ENCODE measurements at regions not wholly inside any gene's neighbourhood (a gene's known extent, or its start where the extent isn't known, plus 50 kb on each side); places are given as distances from the start of the nearest gene placed in this dataset.

- Histone ChIP-seq H3K36me3 (ENCODE audit: insufficient read depth, low read length, poor library complexity, severe bottlenecking) (no peaks in the 10 kb centered on the region), H3K9me3 (ENCODE audit: low read depth, low read length, poor library complexity, severe bottlenecking) (no peaks in the 10 kb centered on the region), H3K4me3 (ENCODE audit: low read depth, low read length, poor library complexity, severe bottlenecking) (no peak overlapping the region), H3K27me3 (replicated peaks; ENCODE audit: insufficient read depth, low read depth, low read length, poor library complexity) (no peaks in the 10 kb centered on the region), H3K27ac (ENCODE audit: low read depth, low read length, poor library complexity, severe bottlenecking) (no peak overlapping the region), H3K4me1 (ENCODE audit: insufficient read depth, low read length, poor library complexity, severe bottlenecking) (no peaks in the 10 kb centered on the region)
- no peak for DNase-seq (ENCODE audit: low spot score)
- CTCF ChIA-PET = no interaction called here
- intact Hi-C loops (cut with micrococcal nuclease; ENCODE audit: unreplicated experiment) = no loop called here
- no peak for TF ChIP-seq CTCF (conservative IDR thresholded peaks at IDR 0.05; ENCODE audit: low read depth, low read length)
- no peak for TF ChIP-seq EZH2 (IDR thresholded peaks at IDR 0.05; ENCODE audit: borderline replicate concordance, low read depth, low read length, poor library complexity, severe bottlenecking)
- BruUV-seq (replicated peaks) = no TSS peak
- POLR2A ChIA-PET (ENCODE audit: low non-redundant PET) = no interaction called here
Measured at GRCh38 chr10:80787952-80788351, 250.2 kb downstream of the SH2D4B start.

GRCh38 chr10:80794994-80795393 is 257.3 kb downstream of the SH2D4B start:
- no TSS peak for BruUV-seq (replicated peaks)
- CTCF ChIA-PET = no interaction called here
- Histone ChIP-seq H3K4me1 (ENCODE audit: insufficient read depth, low read length, poor library complexity, severe bottlenecking) (no peaks in the 10 kb centered on the region), H3K27me3 (replicated peaks; ENCODE audit: insufficient read depth, low read depth, low read length, poor library complexity) (no peaks in the 10 kb centered on the region), H3K4me3 (ENCODE audit: low read depth, low read length, poor library complexity, severe bottlenecking) (no peak overlapping the region), H3K36me3 (ENCODE audit: insufficient read depth, low read length, poor library complexity, severe bottlenecking) (no peaks in the 10 kb centered on the region), H3K27ac (ENCODE audit: low read depth, low read length, poor library complexity, severe bottlenecking) (no peak overlapping the region), H3K9me3 (ENCODE audit: low read depth, low read length, poor library complexity, severe bottlenecking) (no peaks in the 10 kb centered on the region)
- POLR2A ChIA-PET (ENCODE audit: low non-redundant PET) = no interaction called here
- DNase-seq (ENCODE audit: low spot score) = no peak
- intact Hi-C loops (cut with micrococcal nuclease; ENCODE audit: unreplicated experiment) = no loop called here
- TF ChIP-seq CTCF (conservative IDR thresholded peaks at IDR 0.05; ENCODE audit: low read depth, low read length) (no peak), EZH2 (IDR thresholded peaks at IDR 0.05; ENCODE audit: borderline replicate concordance, low read depth, low read length, poor library complexity, severe bottlenecking) (no peak)

- Histone ChIP-seq H3K36me3 (ENCODE audit: insufficient read depth, low read length, poor library complexity, severe bottlenecking) (no peaks in the 10 kb centered on the region), H3K27me3 (replicated peaks; ENCODE audit: insufficient read depth, low read depth, low read length, poor library complexity) (no peaks in the 10 kb centered on the region), H3K4me3 (ENCODE audit: low read depth, low read length, poor library complexity, severe bottlenecking) (no peak overlapping the region), H3K27ac (ENCODE audit: low read depth, low read length, poor library complexity, severe bottlenecking) (no peak overlapping the region), H3K9me3 (ENCODE audit: low read depth, low read length, poor library complexity, severe bottlenecking) (no peaks in the 10 kb centered on the region), H3K4me1 (ENCODE audit: insufficient read depth, low read length, poor library complexity, severe bottlenecking) (no peaks in the 10 kb centered on the region)
- no TSS peak for BruUV-seq (replicated peaks)
- TF ChIP-seq EZH2 (IDR thresholded peaks at IDR 0.05; ENCODE audit: borderline replicate concordance, low read depth, low read length, poor library complexity, severe bottlenecking) = no peak
- no peak for TF ChIP-seq CTCF (conservative IDR thresholded peaks at IDR 0.05; ENCODE audit: low read depth, low read length)
- ChIA-PET CTCF (no interaction called here), POLR2A (ENCODE audit: low non-redundant PET) (no interaction called here)
- intact Hi-C loops (cut with micrococcal nuclease; ENCODE audit: unreplicated experiment) = no loop called here
- DNase-seq (ENCODE audit: low spot score) = no peak
Measured at GRCh38 chr10:80805343-80806020, 267.8 kb downstream of the SH2D4B start.

Measured in A673 (cell line).